GM19193 (cell line): ENCODE measurements at regions not wholly inside any gene's neighbourhood (a gene's known extent, or its start where the extent isn't known, plus 50 kb on each side); places are given as distances from the start of the nearest gene placed in this dataset.

ENCODE experiments used
- POLR2A ChIP-seq: IDR thresholded peaks from 4 replicates; pipeline ENCODE4 v1.6.1; 2011; ENCODE audit not compliant: insufficient read depth, insufficient read length; ENCODE audit errors: extremely low read depth

DNA sequence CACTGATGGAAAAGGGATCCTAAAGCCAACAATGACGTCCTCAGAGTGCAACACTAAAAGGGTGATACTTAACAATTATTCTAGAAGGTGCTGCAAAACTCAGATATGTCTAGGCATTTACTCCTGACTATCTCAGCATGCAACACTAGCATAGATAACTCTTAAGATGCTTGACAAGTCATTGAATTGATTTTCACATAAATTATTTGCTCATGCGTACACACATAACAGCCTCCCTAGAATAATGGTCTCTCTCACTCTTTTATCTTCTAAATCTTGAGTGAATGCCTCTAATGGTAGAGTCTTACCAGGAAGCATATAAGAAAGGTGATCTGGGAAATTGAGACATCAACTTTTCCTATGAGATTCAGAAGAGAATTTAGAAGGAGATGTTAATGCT lies 1283.7 kb downstream of the MRPL39 start:
- TF ChIP-seq POLR2A: no peak

DNA sequence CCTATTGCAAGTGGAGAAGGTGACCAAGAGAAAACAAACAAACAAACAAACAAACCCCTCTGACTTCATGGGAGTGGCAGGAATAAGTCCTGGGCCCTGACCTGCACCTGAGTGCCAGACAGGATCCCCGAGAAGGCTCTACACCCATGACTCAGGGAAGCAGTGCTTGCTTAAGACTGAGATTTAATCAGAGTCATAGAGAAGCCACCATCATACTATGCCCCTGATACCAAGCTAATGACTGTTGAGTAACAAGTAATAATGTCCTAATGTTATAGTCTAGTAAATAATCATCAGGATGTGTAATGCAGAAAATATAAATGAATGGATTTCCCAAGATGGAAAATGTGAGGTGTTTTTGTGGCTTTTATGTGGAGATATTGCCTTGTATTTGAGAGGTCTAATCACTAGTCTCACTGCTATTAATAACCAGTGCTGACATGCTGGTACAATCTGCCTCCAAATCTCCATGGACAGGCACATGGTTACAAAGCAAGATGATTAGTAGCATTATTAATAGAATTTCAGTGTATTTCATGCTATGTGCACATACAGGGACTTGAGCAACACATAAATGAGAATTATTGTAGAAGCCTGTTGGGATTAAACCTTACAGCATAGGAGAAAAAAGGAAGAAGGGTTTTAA lies 1290.9 kb downstream of the MRPL39 start:
- no peak for TF ChIP-seq POLR2A

DNA sequence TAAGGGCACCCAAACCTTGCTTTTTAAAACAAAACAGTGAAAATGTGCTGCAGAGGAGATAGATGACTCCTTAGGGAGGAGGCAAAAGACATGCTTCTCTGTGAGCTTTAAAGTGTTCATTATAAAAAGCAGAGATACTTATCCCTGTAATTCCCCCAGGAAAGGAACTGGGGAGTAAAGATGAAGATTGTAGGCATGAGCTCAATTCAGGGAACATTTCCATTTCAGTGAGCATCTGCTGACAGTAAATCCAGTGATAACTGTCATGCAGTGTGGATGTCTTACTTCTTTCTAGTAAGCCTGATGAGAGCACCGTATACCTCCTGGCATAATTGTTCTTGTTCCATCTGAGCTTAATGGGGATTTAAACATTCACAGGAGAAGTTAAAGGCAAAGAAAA lies 1296.5 kb downstream of the MRPL39 start:
- no peak for TF ChIP-seq POLR2A

DNA sequence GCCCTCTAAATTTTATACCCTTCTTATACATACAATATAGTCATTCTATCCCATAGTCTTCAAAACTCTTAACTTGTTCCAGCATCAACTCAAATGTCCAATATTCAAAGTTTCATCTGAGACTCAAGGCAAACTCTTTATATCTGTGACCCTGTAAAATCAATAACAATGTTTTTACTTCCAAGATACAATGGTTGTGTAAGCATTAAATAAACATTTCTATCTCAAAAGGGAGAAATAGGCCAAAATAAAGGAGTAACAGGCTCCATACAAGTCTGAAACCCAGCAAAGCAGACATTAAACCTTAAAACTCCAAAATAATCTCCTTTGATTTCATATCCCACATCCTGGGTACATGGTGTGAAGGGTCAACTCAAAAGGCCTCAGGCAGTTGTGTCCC lies 1299.1 kb downstream of the MRPL39 start:
- no peak for TF ChIP-seq POLR2A

DNA sequence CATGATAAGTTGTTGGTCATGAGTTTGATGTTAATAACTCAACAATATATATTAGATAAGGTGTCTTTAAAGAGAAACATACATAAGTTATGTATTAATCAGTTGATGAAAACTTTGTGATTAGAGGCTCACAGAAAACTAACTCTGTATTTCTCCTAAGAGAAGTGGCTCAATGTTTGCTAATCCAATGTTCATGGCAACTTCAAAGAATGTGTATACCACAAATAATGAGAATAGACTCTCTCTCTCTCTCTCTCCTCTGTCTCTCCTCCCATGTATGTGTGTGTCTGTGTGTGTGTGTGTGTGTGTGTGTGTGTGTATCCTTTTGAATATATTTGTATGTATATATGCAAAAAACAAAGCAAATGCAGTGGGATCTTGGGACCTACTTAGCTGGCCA lies 1304.9 kb downstream of the MRPL39 start:
- no peak for TF ChIP-seq POLR2A

DNA sequence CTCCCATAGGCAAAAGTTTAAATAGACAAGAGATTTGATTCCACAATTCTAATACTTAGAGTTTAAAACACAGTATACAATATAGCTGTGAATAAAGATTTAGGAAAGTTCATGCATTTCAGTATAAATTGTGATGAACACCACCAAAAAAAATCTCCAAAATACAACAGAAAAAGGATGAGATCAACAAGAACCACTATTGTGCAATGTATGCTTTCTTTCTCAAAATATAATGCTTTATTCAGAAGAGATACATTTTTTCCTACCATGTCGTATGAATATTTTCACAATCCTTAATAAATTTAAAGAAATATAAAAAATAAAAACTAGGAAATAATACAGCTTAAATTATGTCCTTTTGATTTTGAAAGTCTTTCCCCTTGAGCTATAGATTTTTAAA lies 1309.2 kb downstream of the MRPL39 start:
- TF ChIP-seq POLR2A: no peak

DNA sequence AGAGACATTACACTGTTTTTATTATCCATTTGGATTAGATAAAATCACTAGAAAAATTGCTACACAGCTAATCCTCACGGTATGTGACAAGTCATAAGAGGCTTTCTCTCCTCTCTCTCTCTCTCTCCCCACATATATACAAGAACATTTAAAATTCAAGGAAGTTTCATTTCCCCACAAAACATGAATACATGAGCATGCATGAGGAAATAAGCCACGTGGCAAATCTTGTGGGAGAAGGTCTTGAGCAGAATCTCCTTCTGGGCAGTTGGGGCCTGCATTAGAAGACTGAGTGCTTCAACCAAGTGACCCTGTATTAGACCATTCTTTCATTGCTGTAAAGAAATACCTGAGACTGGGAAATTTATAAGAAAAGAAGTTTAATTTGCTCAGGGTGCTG lies 1313.1 kb downstream of the MRPL39 start:
- TF ChIP-seq POLR2A: no peak

DNA sequence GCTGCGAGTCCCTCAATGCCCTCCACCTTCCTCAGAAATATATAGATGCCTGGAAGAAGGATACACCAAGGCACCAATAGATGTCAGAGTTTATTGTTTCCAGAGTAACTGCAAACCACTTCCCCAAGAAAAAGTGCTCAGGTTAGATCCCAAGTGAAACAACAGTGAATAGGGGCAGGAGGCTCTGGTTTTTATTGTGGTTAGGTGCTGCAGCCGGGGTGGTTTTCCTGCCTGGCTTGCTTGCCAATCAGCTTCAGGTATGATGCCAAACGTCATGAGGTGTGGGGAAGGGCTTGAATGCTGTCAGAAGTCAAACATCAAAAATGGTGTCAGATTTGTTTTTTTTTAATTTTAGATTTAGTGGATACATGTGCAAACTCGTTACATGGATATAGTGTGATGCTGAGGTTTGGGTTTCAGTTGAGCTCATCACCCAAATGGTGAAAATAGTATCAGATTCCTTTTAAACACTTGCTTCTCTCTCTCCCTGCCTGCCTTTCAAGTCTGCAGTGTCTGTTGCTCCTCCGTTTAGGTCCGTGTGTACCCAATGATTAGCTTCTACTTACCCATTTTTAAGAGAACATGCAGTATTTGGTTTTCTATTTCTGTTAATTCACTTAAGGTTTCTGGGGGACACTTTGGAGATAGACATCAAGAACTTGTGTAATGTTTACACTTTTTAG lies 1317.0 kb downstream of the MRPL39 start:
- no peak for TF ChIP-seq POLR2A

DNA sequence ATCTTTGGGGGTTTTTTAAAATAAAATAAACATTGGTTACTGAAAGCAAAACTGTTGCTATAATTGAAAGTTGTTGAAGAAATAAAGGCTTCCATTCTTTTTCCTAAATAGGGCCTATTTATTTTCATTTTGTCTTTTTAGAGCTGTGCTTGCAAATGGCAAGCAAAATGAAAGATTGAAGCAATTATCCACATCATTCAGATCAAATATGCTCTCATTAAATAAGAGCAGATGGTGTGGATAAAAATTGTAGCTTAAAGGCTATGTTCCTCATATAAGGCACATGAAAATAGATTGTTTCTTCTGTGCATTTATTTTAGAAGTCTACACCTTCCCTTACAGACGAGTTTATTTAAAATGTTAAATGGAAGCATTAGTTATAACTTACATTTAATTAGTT lies 1317.7 kb downstream of the MRPL39 start:
- no peak for TF ChIP-seq POLR2A

DNA sequence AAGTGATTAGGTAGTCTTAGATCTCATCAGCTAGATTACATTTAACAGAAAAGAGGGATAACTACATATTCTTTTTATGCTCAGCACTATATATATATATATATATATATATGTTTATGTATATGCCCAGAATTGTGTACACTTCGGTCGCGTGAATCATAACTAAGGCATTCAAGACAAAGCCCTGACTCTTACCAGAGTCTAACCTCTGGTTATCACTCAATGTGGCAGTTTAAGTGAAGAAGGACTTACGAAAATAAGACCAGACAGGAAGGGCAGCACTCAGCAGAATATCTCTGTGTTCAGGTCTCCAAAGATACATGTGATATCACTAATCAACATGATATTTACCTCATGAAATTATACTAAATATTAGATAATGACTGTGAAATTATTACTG lies 1326.7 kb downstream of the MRPL39 start:
- no peak for TF ChIP-seq POLR2A

DNA sequence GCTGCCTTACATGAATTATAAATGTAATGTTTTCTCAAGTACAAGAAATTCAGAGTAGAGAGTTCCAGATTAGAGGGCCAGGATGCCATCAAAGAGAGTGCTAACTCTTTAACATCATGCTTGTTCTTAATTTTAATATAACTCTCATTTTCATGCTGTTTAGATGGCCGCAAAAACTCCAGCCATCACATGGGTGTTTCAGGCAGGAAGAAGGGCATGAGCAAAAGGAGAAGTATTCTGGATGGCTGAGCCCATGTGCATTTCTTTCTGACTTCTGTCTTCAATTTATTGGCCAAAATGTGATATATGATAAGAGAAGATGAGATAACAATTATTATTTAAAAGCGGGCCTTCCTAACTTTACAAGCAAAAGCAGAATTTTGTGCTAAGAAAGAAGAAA lies 1328.6 kb downstream of the MRPL39 start:
- no peak for TF ChIP-seq POLR2A

DNA sequence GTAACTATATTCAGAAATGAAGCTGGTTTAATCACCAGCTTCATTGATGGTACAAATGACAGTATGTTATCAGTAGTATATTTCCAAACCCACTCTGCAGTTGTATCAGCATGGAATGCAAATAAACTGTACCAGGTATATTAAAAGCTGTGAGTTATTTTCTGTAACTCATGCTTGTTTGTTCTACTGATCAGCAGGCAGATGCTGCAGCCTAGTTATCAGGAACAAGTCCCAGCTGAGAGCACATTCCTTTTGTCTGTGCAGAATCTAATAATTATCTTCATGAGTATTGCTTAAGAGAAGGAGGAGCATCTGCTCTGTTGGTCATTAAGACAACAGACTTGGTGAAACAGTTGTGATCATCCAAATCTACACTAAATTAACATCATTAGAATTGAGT lies 1331.1 kb downstream of the MRPL39 start:
- no peak for TF ChIP-seq POLR2A

DNA sequence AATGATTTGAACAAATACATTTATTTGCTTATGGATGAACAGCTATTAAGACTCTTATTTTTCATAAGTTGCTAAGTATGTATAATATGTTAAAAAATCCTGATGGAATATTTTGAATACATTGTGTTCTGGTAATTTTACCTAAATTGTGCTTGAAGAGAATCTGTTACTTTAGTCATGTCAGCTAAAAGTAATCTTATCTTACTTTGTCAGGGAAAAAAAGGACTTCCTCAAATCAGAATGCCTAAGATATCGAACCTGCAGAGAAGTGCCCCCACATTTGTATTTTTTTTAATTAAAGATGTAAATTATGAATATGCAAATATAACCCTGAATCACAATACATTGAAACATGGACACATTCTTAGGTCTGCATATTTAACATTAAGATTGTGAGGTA lies 1331.7 kb downstream of the MRPL39 start:
- TF ChIP-seq POLR2A: no peak

DNA sequence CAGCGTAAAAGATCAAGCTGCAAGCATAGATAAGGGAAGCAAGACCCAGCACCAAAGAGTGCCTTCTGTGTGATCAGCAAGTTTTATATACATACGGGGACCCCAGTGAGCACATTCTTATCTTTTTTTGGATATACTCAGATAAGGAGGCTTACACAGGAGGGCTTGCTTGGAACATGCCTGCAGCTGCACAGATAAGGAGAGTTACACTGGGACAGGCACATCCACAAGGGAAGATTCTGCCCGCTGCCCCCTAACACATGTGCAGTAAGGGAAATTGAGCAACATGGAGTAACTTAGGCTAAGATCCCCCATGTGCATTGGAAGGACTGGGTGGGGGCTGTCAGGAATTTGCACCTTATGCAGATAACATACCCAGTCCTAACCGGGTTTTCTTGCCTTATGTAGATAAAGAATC lies 1334.8 kb downstream of the MRPL39 start:
- TF ChIP-seq POLR2A: no peak

DNA sequence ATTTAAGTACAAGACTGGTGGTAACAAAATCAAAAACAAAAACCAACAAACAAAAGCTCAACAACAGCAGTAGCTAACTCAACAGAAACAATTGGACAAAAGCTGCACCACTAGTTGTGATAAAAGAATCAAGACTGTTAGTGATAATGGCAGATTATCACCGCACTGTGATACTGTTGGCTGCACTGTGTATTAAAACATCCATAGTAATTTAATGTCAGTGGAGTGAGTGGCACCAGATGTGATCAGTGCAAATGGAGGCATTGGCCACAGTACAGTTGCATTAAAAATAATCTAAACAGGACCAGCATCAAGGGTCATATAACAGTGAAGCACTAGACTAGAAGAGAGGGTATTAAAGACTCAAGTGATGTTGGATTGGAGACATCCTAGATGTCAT lies 1341.3 kb downstream of the MRPL39 start:
- no peak for TF ChIP-seq POLR2A

DNA sequence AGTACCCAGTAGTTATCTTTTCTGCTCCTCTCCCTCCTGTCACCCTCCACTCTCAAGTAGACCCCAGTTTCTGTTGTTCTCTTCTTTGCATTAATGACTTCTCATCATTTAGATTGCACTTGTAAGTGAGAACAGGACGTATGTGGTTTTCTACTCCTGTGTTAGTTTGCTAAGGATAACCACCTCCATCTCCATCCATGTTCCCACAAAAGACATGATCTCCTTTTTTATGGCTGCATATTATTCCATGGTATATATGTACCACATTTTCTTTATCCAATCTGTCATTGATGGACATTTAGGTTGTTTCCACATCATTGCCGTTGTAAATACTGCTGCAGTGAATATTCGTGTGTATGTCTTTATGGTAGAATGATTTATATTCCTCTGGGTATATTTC lies 1346.5 kb downstream of the MRPL39 start:
- TF ChIP-seq POLR2A: no peak

DNA sequence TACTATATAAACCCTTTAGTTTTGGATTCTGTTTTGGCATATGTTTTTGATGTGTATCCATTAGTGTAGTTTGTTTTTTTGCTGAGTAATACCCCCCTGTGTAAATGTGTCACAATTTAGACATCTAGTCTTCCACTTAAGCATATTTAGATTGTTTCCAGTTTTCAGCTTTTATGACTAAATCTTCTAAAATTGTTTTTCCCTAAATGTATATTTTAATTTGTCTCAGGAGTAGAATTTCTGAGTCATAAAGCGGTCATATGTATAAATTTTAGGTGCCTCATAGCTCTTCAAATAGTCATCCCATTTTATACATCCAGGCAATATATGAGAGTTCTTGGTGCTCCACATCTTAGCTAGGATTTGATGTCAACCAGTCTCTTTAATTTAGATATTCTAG lies 1348.0 kb downstream of the MRPL39 start:
- TF ChIP-seq POLR2A: no peak
